HG03159 (cell line): ENCODE measurements at regions not wholly inside any gene's neighbourhood (a gene's known extent, or its start where the extent isn't known, plus 50 kb on each side); places are given as distances from the start of the nearest gene placed in this dataset.

Experiments used
- ATAC-seq: cut with Tn5 transposase; IDR thresholded peaks from one replicate; pipeline ENCODE4 v1.9.1; 2021; ENCODE audit warnings: mild to moderate bottlenecking, moderate library complexity; ENCODE audit not compliant: unreplicated experiment

- no peak for ATAC-seq
Observed at GRCh38 chr2:104028061-104028460, 825.9 kb upstream of the POU3F3 start.

- ATAC-seq = no peak
Observed at GRCh38 chr2:104033399-104033798, 820.5 kb upstream of the POU3F3 start.

- no peak for ATAC-seq
Observed at GRCh38 chr2:104040771-104041170, 813.1 kb upstream of the POU3F3 start.

- ATAC-seq = no peak
Observed at GRCh38 chr2:104041351-104041750, 812.6 kb upstream of the POU3F3 start.

GRCh38 chr2:104043864-104044263 is 810.1 kb upstream of the POU3F3 start:
- ATAC-seq = no peak

- no peak for ATAC-seq
Observed at GRCh38 chr2:104045071-104045470, 808.8 kb upstream of the POU3F3 start.

- ATAC-seq = no peak
Observed at GRCh38 chr2:104046466-104046865, 807.4 kb upstream of the POU3F3 start.

- ATAC-seq = no peak
Observed at GRCh38 chr2:104047516-104047915, 806.4 kb upstream of the POU3F3 start.

- no peak for ATAC-seq
Observed at GRCh38 chr2:104049438-104049837, 804.5 kb upstream of the POU3F3 start.

GRCh38 chr2:104049981-104050380 is 803.9 kb upstream of the POU3F3 start:
- no peak for ATAC-seq

- ATAC-seq = no peak
Observed at GRCh38 chr2:104050656-104051242, 803.2 kb upstream of the POU3F3 start.

- ATAC-seq = no peak
Observed at GRCh38 chr2:104051766-104052165, 802.1 kb upstream of the POU3F3 start.

- ATAC-seq = no peak
Observed at GRCh38 chr2:104052356-104052755, 801.6 kb upstream of the POU3F3 start.

GRCh38 chr2:104056451-104056850 is 797.5 kb upstream of the POU3F3 start:
- ATAC-seq = no peak

GRCh38 chr2:104068665-104069064 is 785.2 kb upstream of the POU3F3 start:
- ATAC-seq = no peak

GRCh38 chr2:104077573-104077972 is 776.3 kb upstream of the POU3F3 start:
- no peak for ATAC-seq

GRCh38 chr2:104078431-104079157 is 775.3 kb upstream of the POU3F3 start:
- no peak for ATAC-seq

GRCh38 chr2:104088745-104089144 is 765.2 kb upstream of the POU3F3 start:
- ATAC-seq = no peak

GRCh38 chr2:104090407-104090806 is 763.5 kb upstream of the POU3F3 start:
- no peak for ATAC-seq

- no peak for ATAC-seq
Observed at GRCh38 chr2:104091894-104092293, 762.0 kb upstream of the POU3F3 start.

GRCh38 chr2:104092886-104093285 is 761.0 kb upstream of the POU3F3 start:
- no peak for ATAC-seq

- no peak for ATAC-seq
Observed at GRCh38 chr2:104102615-104103014, 751.3 kb upstream of the POU3F3 start.

- no peak for ATAC-seq
Observed at GRCh38 chr2:104109356-104109755, 744.6 kb upstream of the POU3F3 start.
